ENCODE measurements at regions not wholly inside any gene's neighbourhood (a gene's known extent, or its start where the extent isn't known, plus 50 kb on each side); places are given as distances from the start of the nearest gene placed in this dataset.

DNA sequence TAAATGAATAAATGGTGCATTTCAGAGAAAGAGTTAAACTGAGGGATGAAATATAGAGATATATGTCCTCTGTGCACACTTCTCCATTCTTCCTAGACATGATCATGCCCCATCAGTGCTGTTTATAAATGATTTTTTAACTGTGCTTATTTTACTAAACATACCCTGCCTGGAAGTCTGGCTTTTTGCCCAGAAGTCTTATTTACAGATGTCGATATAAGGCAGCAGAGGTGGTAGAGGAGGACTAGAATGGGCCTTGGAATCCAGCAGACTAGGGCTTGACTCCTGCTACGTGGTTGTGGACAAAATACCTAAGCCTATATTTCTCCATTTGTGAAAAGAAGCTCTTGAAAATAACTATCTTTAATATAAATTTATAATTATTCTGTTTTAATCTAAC, 355.5 kb downstream of the RAD51AP2 start:
- no peaks in the 10 kb centered on the region for H3K27me3 ChIP-seq
- no peak overlapping the region for H3K27ac ChIP-seq
- WGBS, 2 donors: 62 to 74% methylated on average over 2 of the region's 2 CpGs
- H3K4me3 ChIP-seq: no peak overlapping the region
- no peaks in the 10 kb centered on the region for H3K36me3 ChIP-seq (ENCODE audit: low read depth, missing control alignments)
- TF ChIP-seq POLR2A (IDR thresholded peaks at IDR 0.05): no peak
- TF ChIP-seq, protein P1, sequence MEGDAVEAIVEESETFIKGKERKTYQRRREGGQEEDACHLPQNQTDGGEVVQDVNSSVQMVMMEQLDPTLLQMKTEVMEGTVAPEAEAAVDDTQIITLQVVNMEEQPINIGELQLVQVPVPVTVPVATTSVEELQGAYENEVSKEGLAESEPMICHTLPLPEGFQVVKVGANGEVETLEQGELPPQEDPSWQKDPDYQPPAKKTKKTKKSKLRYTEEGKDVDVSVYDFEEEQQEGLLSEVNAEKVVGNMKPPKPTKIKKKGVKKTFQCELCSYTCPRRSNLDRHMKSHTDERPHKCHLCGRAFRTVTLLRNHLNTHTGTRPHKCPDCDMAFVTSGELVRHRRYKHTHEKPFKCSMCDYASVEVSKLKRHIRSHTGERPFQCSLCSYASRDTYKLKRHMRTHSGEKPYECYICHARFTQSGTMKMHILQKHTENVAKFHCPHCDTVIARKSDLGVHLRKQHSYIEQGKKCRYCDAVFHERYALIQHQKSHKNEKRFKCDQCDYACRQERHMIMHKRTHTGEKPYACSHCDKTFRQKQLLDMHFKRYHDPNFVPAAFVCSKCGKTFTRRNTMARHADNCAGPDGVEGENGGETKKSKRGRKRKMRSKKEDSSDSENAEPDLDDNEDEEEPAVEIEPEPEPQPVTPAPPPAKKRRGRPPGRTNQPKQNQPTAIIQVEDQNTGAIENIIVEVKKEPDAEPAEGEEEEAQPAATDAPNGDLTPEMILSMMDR (IDR thresholded peaks at IDR 0.05): no peak
- DNase-seq: no peak
- H3K4me1 ChIP-seq: no peaks in the 10 kb centered on the region
- intact Hi-C loops (cut with DNase I; ENCODE audit: low total_unique reads): no loop called here
- H3K9me3 ChIP-seq: no peaks in the 10 kb centered on the region

DNA sequence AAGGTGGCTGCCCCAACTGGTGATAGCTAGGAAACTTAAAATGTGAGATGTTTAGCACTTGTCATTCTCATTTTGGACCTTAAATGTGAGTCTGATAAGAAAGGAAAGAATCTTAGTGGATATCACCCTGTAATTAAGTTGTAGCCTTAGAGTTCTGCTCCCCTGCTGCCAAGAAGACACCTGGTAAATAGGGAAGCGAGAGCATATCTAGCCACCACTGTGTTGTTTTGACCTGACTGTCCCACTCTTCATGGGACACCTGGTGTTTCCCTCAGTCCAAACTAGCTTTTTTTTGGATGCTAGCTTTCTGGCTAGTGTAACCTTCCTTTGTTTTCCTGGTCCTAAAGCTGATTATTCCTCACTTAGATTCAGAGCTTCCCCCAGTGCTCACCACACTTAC, 357.6 kb downstream of the RAD51AP2 start:
- intact Hi-C loops (cut with DNase I; ENCODE audit: low total_unique reads): no loop called here
- no peaks in the 10 kb centered on the region for H3K9me3 ChIP-seq

DNA sequence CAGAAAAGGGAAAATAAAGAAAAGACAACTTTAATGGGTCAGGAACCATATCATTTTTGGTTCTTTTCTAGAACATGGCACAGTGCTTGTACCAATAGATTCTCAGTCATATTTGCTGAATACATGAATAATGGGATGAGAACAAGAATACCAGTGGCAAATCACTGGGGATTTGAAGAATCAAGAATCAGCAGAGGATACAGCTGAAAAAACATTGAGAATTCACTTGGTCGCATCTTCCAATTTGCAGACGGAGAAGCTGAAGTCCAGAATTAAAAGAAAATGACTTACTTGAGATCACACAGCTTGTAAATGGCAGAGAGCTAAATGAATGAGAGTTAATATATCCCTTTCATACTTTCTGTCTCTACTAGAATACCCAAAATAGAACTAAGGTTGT, 362.2 kb downstream of the RAD51AP2 start:
- DNase-seq: no peak
- H3K4me1 ChIP-seq: no peaks in the 10 kb centered on the region
- no peak overlapping the region for H3K27ac ChIP-seq
- H3K27me3 ChIP-seq: no peaks in the 10 kb centered on the region
- intact Hi-C loops (cut with DNase I; ENCODE audit: low total_unique reads): no loop called here
- no peaks in the 10 kb centered on the region for H3K36me3 ChIP-seq (ENCODE audit: low read depth, missing control alignments)
- 62 to 63% methylated on average over 2 of the region's 2 CpGs for WGBS, 2 donors
- H3K4me3 ChIP-seq: no peak overlapping the region
- H3K9me3 ChIP-seq: no peaks in the 10 kb centered on the region
- no peak for TF ChIP-seq POLR2A (IDR thresholded peaks at IDR 0.05)
- TF ChIP-seq, protein P1 (IDR thresholded peaks at IDR 0.05): no peak

More for the DNA sequence above, 357.6 kb downstream of the RAD51AP2 start:
- TF ChIP-seq, protein P1 (IDR thresholded peaks at IDR 0.05): no peak
- TF ChIP-seq POLR2A (IDR thresholded peaks at IDR 0.05): no peak
- Histone ChIP-seq H3K4me1 (no peaks in the 10 kb centered on the region), H3K27me3 (no peaks in the 10 kb centered on the region), H3K27ac (no peak overlapping the region), H3K36me3 (ENCODE audit: low read depth, missing control alignments) (no peaks in the 10 kb centered on the region), H3K4me3 (no peak overlapping the region)
- DNase-seq: no peak
- WGBS, 2 donors: 86 to 88% methylated on average over 1 of the region's 1 CpG

DNA sequence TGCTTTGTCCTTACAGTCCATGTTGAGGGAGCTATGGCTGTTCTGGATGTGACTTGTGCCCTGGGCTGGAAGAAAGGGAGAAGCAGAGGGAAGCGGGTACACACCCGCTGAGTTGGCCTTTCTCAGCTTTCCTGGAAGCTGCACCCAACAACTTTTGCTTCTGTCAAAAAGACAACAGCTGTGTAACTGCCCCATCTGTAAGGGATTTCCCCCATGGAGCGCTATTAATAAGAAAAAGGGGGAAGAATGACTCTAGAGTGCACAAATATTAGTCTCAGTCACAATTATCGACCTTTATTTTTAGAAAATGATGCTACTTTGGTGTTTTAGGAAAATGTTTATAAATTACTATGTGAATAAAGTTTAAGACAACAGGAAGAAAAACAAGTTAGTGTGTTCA, 368.3 kb downstream of the RAD51AP2 start:
- WGBS, 2 donors: 91 to 92% methylated on average over 4 of the region's 4 CpGs
- intact Hi-C loops (cut with DNase I; ENCODE audit: low total_unique reads): no loop called here
- TF ChIP-seq, protein P1 (IDR thresholded peaks at IDR 0.05): no peak
- no peak for TF ChIP-seq POLR2A (IDR thresholded peaks at IDR 0.05)

DNA sequence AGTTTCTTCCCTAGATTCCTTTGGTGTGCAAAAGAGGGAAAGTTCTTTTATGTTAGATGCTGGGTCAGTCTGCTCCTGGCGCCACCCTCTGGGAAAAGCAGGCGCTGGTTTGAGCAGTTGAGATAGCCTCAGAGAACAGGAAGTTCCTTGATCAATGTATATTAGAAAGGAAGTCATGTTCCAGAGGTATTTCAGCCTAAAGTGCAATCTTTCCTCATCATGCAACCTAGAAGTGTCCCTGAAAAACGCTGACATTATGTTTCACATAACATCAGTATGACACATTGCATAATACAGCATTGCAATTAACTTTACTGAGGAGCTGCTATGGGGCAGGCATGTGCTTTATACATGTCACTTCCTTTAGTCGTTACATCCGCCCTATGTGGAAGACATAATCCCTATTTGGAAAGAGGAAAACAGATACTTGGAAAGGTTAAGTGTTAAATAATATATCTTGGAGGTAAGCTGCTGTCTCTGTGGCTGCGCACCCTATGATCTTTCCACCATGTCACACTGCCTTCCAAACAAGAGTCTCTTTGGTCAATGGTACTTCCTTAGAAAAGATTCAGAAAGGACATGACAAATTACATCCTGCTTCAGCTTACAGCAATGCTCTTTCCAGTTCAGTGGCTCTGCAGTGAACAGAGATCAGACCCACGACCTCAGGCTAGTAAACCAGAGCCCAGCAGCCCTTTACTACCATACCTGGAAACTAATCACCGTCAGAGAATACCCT, 369.7 kb downstream of the RAD51AP2 start:
- no peaks in the 10 kb centered on the region for H3K27me3 ChIP-seq
- H3K27ac ChIP-seq: no peak overlapping the region
- no peaks in the 10 kb centered on the region for H3K4me1 ChIP-seq
- WGBS, 2 donors: 63 to 69% methylated on average over 8 of the region's 8 CpGs
- no peak for TF ChIP-seq POLR2A (IDR thresholded peaks at IDR 0.05)
- TF ChIP-seq, protein P1 (IDR thresholded peaks at IDR 0.05): peak in 2 of 3 experiments; percentile 20 to 32
- no peaks in the 10 kb centered on the region for H3K36me3 ChIP-seq (ENCODE audit: low read depth, missing control alignments)
- peak; percentile 64 for DNase-seq
- H3K4me3 ChIP-seq: no peak overlapping the region
- intact Hi-C loops (cut with DNase I; ENCODE audit: low total_unique reads): no loop called here
- H3K9me3 ChIP-seq: no peaks in the 10 kb centered on the region

More for the DNA sequence above, 368.3 kb downstream of the RAD51AP2 start:
- H3K4me3 ChIP-seq: no peak overlapping the region
- no peaks in the 10 kb centered on the region for H3K9me3 ChIP-seq
- DNase-seq: no peak
- H3K27ac ChIP-seq: no peak overlapping the region
- no peaks in the 10 kb centered on the region for H3K27me3 ChIP-seq
- H3K4me1 ChIP-seq: no peaks in the 10 kb centered on the region
- H3K36me3 ChIP-seq (ENCODE audit: low read depth, missing control alignments): no peaks in the 10 kb centered on the region

Data from testis (tissue), 2 donors.